OCI-LY7 (cell line): ENCODE measurements at regions not wholly inside any gene's neighbourhood (a gene's known extent, or its start where the extent isn't known, plus 50 kb on each side); places are given as distances from the start of the nearest gene placed in this dataset.

Experiments used
- CTCF ChIP-seq: fragments of 200-600 bp; sonication (generic); conservative IDR thresholded peaks from 2 replicates; pipeline ENCODE4 v1.5.1; 2014; ENCODE audit warnings: mild to moderate bottlenecking, antibody characterized with exemption, low read length, moderate library complexity, mixed read lengths
- EZH2phosphoT487 ChIP-seq: fragments of 200-600 bp; sonication (generic); IDR thresholded peaks from 2 replicates; pipeline ENCODE4 v1.6.1; 2018; ENCODE audit warnings: low read depth, borderline replicate concordance, mild to moderate bottlenecking, mixed run types, antibody characterized with exemption, low read length, moderate library complexity, mixed read lengths

GRCh38 chr4:180967936-180968335, 1275.3 kb upstream of the TENM3 start:
- TF ChIP-seq EZH2phosphoT487, result no peak
- TF ChIP-seq CTCF, result no peak
